ENCODE measurements at regions not wholly inside any gene's neighbourhood (a gene's known extent, or its start where the extent isn't known, plus 50 kb on each side); places are given as distances from the start of the nearest gene placed in this dataset.

DNA sequence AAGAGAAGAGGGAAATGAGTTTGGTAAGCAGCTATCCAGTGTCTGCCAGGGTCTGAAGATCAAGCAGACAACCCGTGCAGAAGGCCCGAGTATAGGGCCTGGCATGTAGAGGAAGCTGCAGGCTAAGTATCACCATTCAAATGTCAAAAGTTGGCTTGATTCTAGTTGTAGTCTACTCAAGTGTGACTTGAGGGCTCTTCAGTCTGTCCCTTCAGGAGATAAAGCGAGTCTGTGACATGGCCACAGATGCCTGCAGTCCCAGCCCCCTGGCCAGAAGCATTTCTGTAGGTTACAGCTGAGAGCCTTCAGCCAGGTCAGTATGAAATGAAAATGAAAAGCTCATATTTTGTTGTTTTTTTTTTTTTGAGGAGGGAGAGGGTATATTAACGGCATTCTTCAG is 97.8 kb upstream of the EEPD1 start:
- whole genome bisulfite sequencing, 2 experiments (ENCODE audit: extremely low coverage in 2 of 2, insufficient read length in 1 of 2): 86% methylated on average over 1 of the region's 4 CpGs; no CpG with 5 or more reads in 1 of the 2 experiments
- no peaks in the 10 kb centered on the region for H3K9me1 ChIP-seq (ENCODE audit: insufficient read depth, low read length)
- no peak overlapping the region for H3K4ac ChIP-seq (ENCODE audit: low read depth, low read length)
- intact Hi-C loops (cut with micrococcal nuclease) (no loop called here), in situ Hi-C loops (cut with MboI; ENCODE audit: low sequenced_read_pairs) (no loop called here), dilution Hi-C loops (cut with HindIII; ENCODE audit: low sequenced_read_pairs, unreplicated experiment) (no loop called here)
- no peaks in the 10 kb centered on the region for H3K79me1 ChIP-seq (ENCODE audit: low read depth in 1 of 2, low read length in 2 of 2)
- H2BK20ac ChIP-seq (ENCODE audit: low read depth, low read length): no peak overlapping the region
- peaks cover 4% of the 10 kb centered on the region for H3K27me3 ChIP-seq (ENCODE audit: control insufficient read depth, insufficient read depth, low read length)
- H3K4me1 ChIP-seq (ENCODE audit: control insufficient read depth, insufficient read depth, low read length): no peaks in the 10 kb centered on the region; the same call in 1 of the 2 replicates
- H2AK9ac ChIP-seq (replicated peaks; ENCODE audit: low read depth, low read length, poor library complexity): no peak overlapping the region
- no peak overlapping the region for H3K23ac ChIP-seq (ENCODE audit: low read depth, low read length)
- H4K91ac ChIP-seq (ENCODE audit: insufficient read depth, low read depth, low read length): no peak overlapping the region
- POLR2A ChIA-PET (ENCODE audit: unreplicated experiment): no interaction called here
- H3K14ac ChIP-seq (replicated peaks; ENCODE audit: low read depth, low read length): no peak overlapping the region
- no peak overlapping the region for H3K4me3 ChIP-seq (ENCODE audit: insufficient read depth, low read depth, low read length)
- H2BK15ac ChIP-seq (ENCODE audit: low read depth, low read length): no peak overlapping the region
- H3K4me2 ChIP-seq (ENCODE audit: low read depth, low read length): no peak overlapping the region
- H2AK5ac ChIP-seq (ENCODE audit: low read depth, low read length): no peak overlapping the region
- DNase-seq: no peak
- H3K18ac ChIP-seq (ENCODE audit: low read depth, low read length): no peak overlapping the region
- no peaks in the 10 kb centered on the region for H4K20me1 ChIP-seq (ENCODE audit: insufficient read depth, low read length)
- no peak overlapping the region for H2BK5ac ChIP-seq (ENCODE audit: low read depth, low read length, poor library complexity, severe bottlenecking)
- H4K8ac ChIP-seq (ENCODE audit: low read depth in 2 of 2, low read length in 2 of 2): no peak overlapping the region
- H3K9ac ChIP-seq (ENCODE audit: low read depth, low read length): no peak overlapping the region
- ATAC-seq (ENCODE audit: low read depth): no peak
- no peaks in the 10 kb centered on the region for H3K9me3 ChIP-seq (ENCODE audit: control insufficient read depth, insufficient read depth, low read length)
- H2BK120ac ChIP-seq (ENCODE audit: low read depth, low read length): no peak overlapping the region
- no peak overlapping the region for H4K5ac ChIP-seq (ENCODE audit: low read depth, low read length)
- H3K36me3 ChIP-seq (ENCODE audit: control insufficient read depth, insufficient read depth, low read length): no peaks in the 10 kb centered on the region
- no peak overlapping the region for H3K56ac ChIP-seq (ENCODE audit: extremely low read depth, insufficient read depth, low read length)
- BruUV-seq (replicated peaks): no TSS peak
- TF ChIP-seq, protein P1, sequence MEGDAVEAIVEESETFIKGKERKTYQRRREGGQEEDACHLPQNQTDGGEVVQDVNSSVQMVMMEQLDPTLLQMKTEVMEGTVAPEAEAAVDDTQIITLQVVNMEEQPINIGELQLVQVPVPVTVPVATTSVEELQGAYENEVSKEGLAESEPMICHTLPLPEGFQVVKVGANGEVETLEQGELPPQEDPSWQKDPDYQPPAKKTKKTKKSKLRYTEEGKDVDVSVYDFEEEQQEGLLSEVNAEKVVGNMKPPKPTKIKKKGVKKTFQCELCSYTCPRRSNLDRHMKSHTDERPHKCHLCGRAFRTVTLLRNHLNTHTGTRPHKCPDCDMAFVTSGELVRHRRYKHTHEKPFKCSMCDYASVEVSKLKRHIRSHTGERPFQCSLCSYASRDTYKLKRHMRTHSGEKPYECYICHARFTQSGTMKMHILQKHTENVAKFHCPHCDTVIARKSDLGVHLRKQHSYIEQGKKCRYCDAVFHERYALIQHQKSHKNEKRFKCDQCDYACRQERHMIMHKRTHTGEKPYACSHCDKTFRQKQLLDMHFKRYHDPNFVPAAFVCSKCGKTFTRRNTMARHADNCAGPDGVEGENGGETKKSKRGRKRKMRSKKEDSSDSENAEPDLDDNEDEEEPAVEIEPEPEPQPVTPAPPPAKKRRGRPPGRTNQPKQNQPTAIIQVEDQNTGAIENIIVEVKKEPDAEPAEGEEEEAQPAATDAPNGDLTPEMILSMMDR (conservative IDR thresholded peaks at IDR 0.05; ENCODE audit: low read depth, low read length): no peak
- TF ChIP-seq FOS (IDR thresholded peaks at IDR 0.05; ENCODE audit: low read depth, low read length) (no peak), CEBPB (IDR thresholded peaks at IDR 0.05; ENCODE audit: low read depth, low read length) (no peak), SMC3 (IDR thresholded peaks at IDR 0.05; ENCODE audit: low read depth, low read length) (no peak), NFE2L2 (IDR thresholded peaks at IDR 0.05; ENCODE audit: low read depth, low read length) (no peak), RAD21 (IDR thresholded peaks at IDR 0.05; ENCODE audit: low read length) (no peak), MAFK (IDR thresholded peaks at IDR 0.05; ENCODE audit: low read depth, low read length) (no peak), MXI1 (IDR thresholded peaks at IDR 0.05; ENCODE audit: borderline replicate concordance, low read depth, low read length) (no peak), POLR2A (IDR thresholded peaks at IDR 0.05; ENCODE audit: low read depth, low read length) (no peak), MAZ (IDR thresholded peaks at IDR 0.05; ENCODE audit: borderline replicate concordance, low read depth, low read length) (no peak), RCOR1 (IDR thresholded peaks at IDR 0.05; ENCODE audit: insufficient replicate concordance, low read length) (no peak), BHLHE40 (IDR thresholded peaks at IDR 0.05; ENCODE audit: low read depth, low read length) (no peak), CHD1 (IDR thresholded peaks at IDR 0.05; ENCODE audit: low read depth, low read length) (no peak), RFX5 (IDR thresholded peaks at IDR 0.05; ENCODE audit: low read depth, low read length) (no peak)
- TF ChIP-seq, protein P2, sequence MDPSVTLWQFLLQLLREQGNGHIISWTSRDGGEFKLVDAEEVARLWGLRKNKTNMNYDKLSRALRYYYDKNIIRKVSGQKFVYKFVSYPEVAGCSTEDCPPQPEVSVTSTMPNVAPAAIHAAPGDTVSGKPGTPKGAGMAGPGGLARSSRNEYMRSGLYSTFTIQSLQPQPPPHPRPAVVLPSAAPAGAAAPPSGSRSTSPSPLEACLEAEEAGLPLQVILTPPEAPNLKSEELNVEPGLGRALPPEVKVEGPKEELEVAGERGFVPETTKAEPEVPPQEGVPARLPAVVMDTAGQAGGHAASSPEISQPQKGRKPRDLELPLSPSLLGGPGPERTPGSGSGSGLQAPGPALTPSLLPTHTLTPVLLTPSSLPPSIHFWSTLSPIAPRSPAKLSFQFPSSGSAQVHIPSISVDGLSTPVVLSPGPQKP (IDR thresholded peaks at IDR 0.05; ENCODE audit: borderline replicate concordance, low read depth, low read length): no peak
- TF ChIP-seq, protein P3, sequence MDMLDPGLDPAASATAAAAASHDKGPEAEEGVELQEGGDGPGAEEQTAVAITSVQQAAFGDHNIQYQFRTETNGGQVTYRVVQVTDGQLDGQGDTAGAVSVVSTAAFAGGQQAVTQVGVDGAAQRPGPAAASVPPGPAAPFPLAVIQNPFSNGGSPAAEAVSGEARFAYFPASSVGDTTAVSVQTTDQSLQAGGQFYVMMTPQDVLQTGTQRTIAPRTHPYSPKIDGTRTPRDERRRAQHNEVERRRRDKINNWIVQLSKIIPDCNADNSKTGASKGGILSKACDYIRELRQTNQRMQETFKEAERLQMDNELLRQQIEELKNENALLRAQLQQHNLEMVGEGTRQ (IDR thresholded peaks at IDR 0.05; ENCODE audit: low read depth, low read length): no peak
- H3K27ac ChIP-seq (ENCODE audit: insufficient read depth, low read length): no peak overlapping the region
- CTCF ChIA-PET: no interaction called here
- H2AFZ ChIP-seq (replicated peaks; ENCODE audit: low read length, poor library complexity): no peak overlapping the region
